ENCODE measurements at regions not wholly inside any gene's neighbourhood (a gene's known extent, or its start where the extent isn't known, plus 50 kb on each side); places are given as distances from the start of the nearest gene placed in this dataset.

GRCh38 chr6:170212956-170213636, 77.8 kb downstream of the DLL1 start:
- Histone ChIP-seq H3K4me3 (no peak overlapping the region), H3K9ac (ENCODE audit: insufficient read depth in 1 of 2, low read length in 2 of 2) (no peak overlapping the region), H3K9me3 (ENCODE audit: control insufficient read depth in 4 of 4, insufficient read depth in 3 of 4, low read length in 3 of 4) (no peaks in the 10 kb centered on the region), H3K27ac (ENCODE audit: low read depth in 1 of 2, low read length in 1 of 2) (no peak overlapping the region), H3K4me1 (ENCODE audit: control insufficient read depth in 5 of 5, insufficient read depth in 5 of 5, low read length in 5 of 5) (no peaks in the 10 kb centered on the region), H3K27me3 (ENCODE audit: control insufficient read depth in 3 of 3, insufficient read depth in 3 of 3, low read length in 2 of 3) (peaks cover 0 to 21% (median 0%) of the 10 kb centered on the region in 3 donors), H3K36me3 (ENCODE audit: control insufficient read depth in 4 of 4, insufficient read depth in 4 of 4, low read length in 4 of 4) (no peaks in the 10 kb centered on the region)
- ATAC-seq (ENCODE audit: insufficient read depth, low FRiP score) (no peak), DNase-seq (peak in 1 of 3 donors; percentile 7)
- 88 to 91% methylated on average over 40 of the region's 40 CpGs for WGBS, 2 donors
- no peak for TF ChIP-seq CTCF (IDR thresholded peaks at IDR 0.05; ENCODE audit: control extremely low read depth, extremely low read depth)

- Histone ChIP-seq H3K4me3 (no peak overlapping the region), H3K9me3 (ENCODE audit: control insufficient read depth in 4 of 4, insufficient read depth in 3 of 4, low read length in 3 of 4) (no peaks in the 10 kb centered on the region), H3K27ac (ENCODE audit: low read depth in 1 of 2, low read length in 1 of 2) (no peak overlapping the region), H3K36me3 (ENCODE audit: control insufficient read depth in 4 of 4, insufficient read depth in 4 of 4, low read length in 4 of 4) (no peaks in the 10 kb centered on the region), H3K9ac (ENCODE audit: insufficient read depth in 1 of 2, low read length in 2 of 2) (no peak overlapping the region), H3K4me1 (ENCODE audit: control insufficient read depth in 5 of 5, insufficient read depth in 5 of 5, low read length in 5 of 5) (no peaks in the 10 kb centered on the region), H3K27me3 (ENCODE audit: control insufficient read depth in 3 of 3, insufficient read depth in 3 of 3, low read length in 2 of 3) (peaks cover 0 to 21% (median 0%) of the 10 kb centered on the region in 3 donors)
- TF ChIP-seq CTCF (IDR thresholded peaks at IDR 0.05; ENCODE audit: control extremely low read depth, extremely low read depth), result no peak
- ATAC-seq (ENCODE audit: insufficient read depth, low FRiP score), result no peak
- WGBS, 2 donors, result 83 to 88% methylated on average over 23 of the region's 23 CpGs
- peak in 1 of 3 donors; percentile 4 for DNase-seq
Measured at GRCh38 chr6:170212051-170212756, 78.7 kb downstream of the DLL1 start.

GRCh38 chr6:170211404-170212025, 79.4 kb downstream of the DLL1 start:
- Histone ChIP-seq H3K27ac (ENCODE audit: low read depth in 1 of 2, low read length in 1 of 2) (no peak overlapping the region), H3K36me3 (ENCODE audit: control insufficient read depth in 4 of 4, insufficient read depth in 4 of 4, low read length in 4 of 4) (no peaks in the 10 kb centered on the region), H3K4me1 (ENCODE audit: control insufficient read depth in 5 of 5, insufficient read depth in 5 of 5, low read length in 5 of 5) (no peaks in the 10 kb centered on the region), H3K27me3 (ENCODE audit: control insufficient read depth in 3 of 3, insufficient read depth in 3 of 3, low read length in 2 of 3) (peaks cover 0 to 23% (median 0%) of the 10 kb centered on the region in 3 donors), H3K9me3 (ENCODE audit: control insufficient read depth in 4 of 4, insufficient read depth in 3 of 4, low read length in 3 of 4) (no peaks in the 10 kb centered on the region), H3K9ac (ENCODE audit: insufficient read depth in 1 of 2, low read length in 2 of 2) (no peak overlapping the region), H3K4me3 (no peak overlapping the region)
- 84 to 90% methylated on average over 14 of the region's 14 CpGs for WGBS, 2 donors
- ATAC-seq (ENCODE audit: insufficient read depth, low FRiP score) (no peak), DNase-seq (peak in 1 of 3 donors; percentile 7)
- no peak for TF ChIP-seq CTCF (IDR thresholded peaks at IDR 0.05; ENCODE audit: control extremely low read depth, extremely low read depth)

Data from lung (tissue), 11 donors.